GM12878 (cell line): ENCODE measurements at regions not wholly inside any gene's neighbourhood (a gene's known extent, or its start where the extent isn't known, plus 50 kb on each side); places are given as distances from the start of the nearest gene placed in this dataset.

Source experiments
- ATAC-seq: fragments of 200-7000 bp; cut with Tn5 transposase; 3 replicates; pipeline ENCODE4 v1.9.1; 2020; ENCODE audit warnings: mild to moderate bottlenecking, moderate library complexity
- BruUV-seq: library from RNA; stranded (reverse); fragments of 400-500 nt; replicated peaks from 2 replicates; lab custom pipeline; 2021; lab: Mats Ljungman, UMichigan
- CTCF ChIA-PET: fragments of 300-600 bp; sonication (Branson Sonifier 250); formaldehyde crosslinking; extraction: SDS; loops from one replicate; lab custom pipeline; 2021; ENCODE audit warnings: inconsistent platforms; lab: Yijun Ruan, JAX
- POLR2A ChIA-PET: fragments of 350-600 bp; formaldehyde crosslinking; extraction: SDS; loops from one replicate; lab custom pipeline; 2021; ENCODE audit warnings: inconsistent platforms; lab: Charles Lee
- RAD21 ChIA-PET: fragments of 300-600 bp; sonication (Branson Sonifier 250); formaldehyde crosslinking; loops from one replicate; lab custom pipeline; 2023; ENCODE audit warnings: antibody characterized with exemption; ENCODE audit not compliant: unreplicated experiment; lab: Charles Lee
- SMC1A ChIA-PET: fragments of 300-600 bp; sonication (Branson Sonifier 250); formaldehyde crosslinking; loops from one replicate; lab custom pipeline; 2023; ENCODE audit not compliant: unreplicated experiment, uncharacterized antibody; lab: Charles Lee
- DNase-seq: peaks from one replicate; pipeline ENCODE4 v3.0.0-alpha.2; 2011; ENCODE audit warnings: low read depth, low spot score
- FAIRE-seq: peaks from 3 replicates; lab custom pipeline; 2011; peaks lifted over from hg19 to GRCh38; lab: Jason Lieb, UNC
- H2AFZ ChIP-seq: 2 replicates; pipeline ENCODE4 v1.6.0; 2011; ENCODE audit warnings: low read depth, low read length, control low read depth; ENCODE audit not compliant: control insufficient read depth
- H3K27ac ChIP-seq: 2 replicates; pipeline ENCODE4 v1.5.1; 2011; ENCODE audit warnings: control low read depth; ENCODE audit not compliant: control insufficient read depth, insufficient read depth
- H3K27me3 ChIP-seq, 2 experiments: replicated peaks in 1 of 2; 2 replicates each; pipeline versions ENCODE4 v1.6.0 to v1.6.1; 2011; ENCODE audit warnings: low read length in 1 of 2; ENCODE audit not compliant: control insufficient read depth in 2 of 2, insufficient read depth in 2 of 2
- H3K36me3 ChIP-seq, 2 experiments: 2 replicates each; pipeline ENCODE4 v1.5.1; 2011; ENCODE audit warnings: low read length in 1 of 2; ENCODE audit not compliant: control insufficient read depth in 2 of 2, insufficient read depth in 2 of 2
- H3K4me1 ChIP-seq: 2 replicates; pipeline ENCODE4 v1.6.1; 2011; ENCODE audit warnings: mild to moderate bottlenecking, low read length, moderate library complexity, mixed read lengths; ENCODE audit not compliant: control insufficient read depth, insufficient read depth
- H3K4me2 ChIP-seq: 2 replicates; pipeline ENCODE4 v1.6.0; 2011; ENCODE audit warnings: control low read depth; ENCODE audit not compliant: control insufficient read depth, insufficient read depth
- H3K4me3 ChIP-seq: fragments of 200-600 bp; sonication (generic); 2 replicates; pipeline ENCODE4 v1.5.1; 2016
- H3K79me2 ChIP-seq: 2 replicates; pipeline ENCODE4 v1.6.0; 2011; ENCODE audit warnings: low read length; ENCODE audit not compliant: control insufficient read depth, insufficient read depth
- H3K9ac ChIP-seq: 2 replicates; pipeline ENCODE4 v1.8.0; 2011; ENCODE audit warnings: low read length, control low read depth, mixed read lengths; ENCODE audit not compliant: control insufficient read depth, insufficient read depth
- H3K9me3 ChIP-seq: replicated peaks from 3 replicates; pipeline ENCODE4 v1.5.1; 2011; ENCODE audit warnings: mild to moderate bottlenecking, low read length; ENCODE audit not compliant: control insufficient read depth, insufficient read depth
- H4K20me1 ChIP-seq: 2 replicates; pipeline ENCODE4 v1.6.0; 2011; ENCODE audit not compliant: control insufficient read depth, insufficient read depth
- CHD2 ChIP-seq: IDR thresholded peaks from 2 replicates; pipeline ENCODE4 v1.6.1; 2011; ENCODE audit warnings: low read depth, low read length, improper control_type of control experiment, borderline replicate concordance
- MTA3 ChIP-seq: IDR thresholded peaks from 2 replicates; pipeline ENCODE4 v1.6.1; 2012; ENCODE audit warnings: low read length, inconsistent platforms, borderline replicate concordance
- STAT1 ChIP-seq: fragments of 450-650 bp; conservative IDR thresholded peaks from 2 replicates; pipeline ENCODE4 v1.6.1; 2014; ENCODE audit warnings: antibody characterized with exemption, mild to moderate bottlenecking
- ZNF622 ChIP-seq: fragments of 450-650 bp; IDR thresholded peaks from 2 replicates; pipeline ENCODE4 v1.6.1; 2017; ENCODE audit warnings: mild to moderate bottlenecking, inconsistent platforms
- WGBS: methylation state at CpG from one replicate; pipeline ENCODE4 v1.1.6; 2016; ENCODE audit warnings: low lambda C conversion rate; ENCODE audit not compliant: insufficient replicate concordance, insufficient coverage; ENCODE audit errors: missing lambda C conversion rate; 5-methylcytosine and 5-hydroxymethylcytosine counted together
- in situ Hi-C: fragments of 300-500 bp; cut with MboI; formaldehyde crosslinking; loops from 9 replicates; pipeline ENCODE4 v1.14.3; 2018; ENCODE audit warnings: mixed read lengths
- intact Hi-C: fragments of 100-400 bp; cut with micrococcal nuclease; formaldehyde crosslinking; loops from one replicate; pipeline ENCODE4 v1.14.2; 2022; ENCODE audit not compliant: unreplicated experiment
- TF ChIP-seq, protein P1 (sequence below): fragments of 450-650 bp; formaldehyde crosslinking; IDR thresholded peaks from 2 replicates; pipeline ENCODE4 v1.4.0; 2020; ENCODE audit warnings: mild to moderate bottlenecking, moderate library complexity

DNA sequence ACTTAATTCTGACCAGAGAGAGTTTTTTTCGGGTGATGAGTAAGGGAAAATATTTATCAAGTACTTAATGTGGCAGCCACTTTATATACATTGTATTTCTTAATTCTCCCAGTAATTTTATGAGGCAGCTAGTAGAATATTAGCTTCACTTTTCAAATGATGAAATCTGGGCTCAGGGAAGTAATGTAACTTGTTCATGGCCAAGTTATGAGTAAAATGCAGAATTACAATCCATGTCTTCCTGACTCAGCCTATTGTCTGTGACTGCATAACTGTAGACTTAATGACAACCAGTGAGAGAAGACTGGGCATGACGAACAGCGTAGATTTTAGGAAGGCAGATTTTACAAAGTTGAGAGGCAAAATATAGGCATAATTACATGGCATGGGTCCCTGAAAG, 106.7 kb upstream of the MIS18BP1 start (continued):
- TF ChIP-seq, protein P1, sequence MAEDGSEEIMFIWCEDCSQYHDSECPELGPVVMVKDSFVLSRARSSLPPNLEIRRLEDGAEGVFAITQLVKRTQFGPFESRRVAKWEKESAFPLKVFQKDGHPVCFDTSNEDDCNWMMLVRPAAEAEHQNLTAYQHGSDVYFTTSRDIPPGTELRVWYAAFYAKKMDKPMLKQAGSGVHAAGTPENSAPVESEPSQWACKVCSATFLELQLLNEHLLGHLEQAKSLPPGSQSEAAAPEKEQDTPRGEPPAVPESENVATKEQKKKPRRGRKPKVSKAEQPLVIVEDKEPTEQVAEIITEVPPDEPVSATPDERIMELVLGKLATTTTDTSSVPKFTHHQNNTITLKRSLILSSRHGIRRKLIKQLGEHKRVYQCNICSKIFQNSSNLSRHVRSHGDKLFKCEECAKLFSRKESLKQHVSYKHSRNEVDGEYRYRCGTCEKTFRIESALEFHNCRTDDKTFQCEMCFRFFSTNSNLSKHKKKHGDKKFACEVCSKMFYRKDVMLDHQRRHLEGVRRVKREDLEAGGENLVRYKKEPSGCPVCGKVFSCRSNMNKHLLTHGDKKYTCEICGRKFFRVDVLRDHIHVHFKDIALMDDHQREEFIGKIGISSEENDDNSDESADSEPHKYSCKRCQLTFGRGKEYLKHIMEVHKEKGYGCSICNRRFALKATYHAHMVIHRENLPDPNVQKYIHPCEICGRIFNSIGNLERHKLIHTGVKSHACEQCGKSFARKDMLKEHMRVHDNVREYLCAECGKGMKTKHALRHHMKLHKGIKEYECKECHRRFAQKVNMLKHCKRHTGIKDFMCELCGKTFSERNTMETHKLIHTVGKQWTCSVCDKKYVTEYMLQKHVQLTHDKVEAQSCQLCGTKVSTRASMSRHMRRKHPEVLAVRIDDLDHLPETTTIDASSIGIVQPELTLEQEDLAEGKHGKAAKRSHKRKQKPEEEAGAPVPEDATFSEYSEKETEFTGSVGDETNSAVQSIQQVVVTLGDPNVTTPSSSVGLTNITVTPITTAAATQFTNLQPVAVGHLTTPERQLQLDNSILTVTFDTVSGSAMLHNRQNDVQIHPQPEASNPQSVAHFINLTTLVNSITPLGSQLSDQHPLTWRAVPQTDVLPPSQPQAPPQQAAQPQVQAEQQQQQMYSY, result no peak
- TF ChIP-seq MTA3, result no peak
- TF ChIP-seq ZNF622, result no peak

DNA sequence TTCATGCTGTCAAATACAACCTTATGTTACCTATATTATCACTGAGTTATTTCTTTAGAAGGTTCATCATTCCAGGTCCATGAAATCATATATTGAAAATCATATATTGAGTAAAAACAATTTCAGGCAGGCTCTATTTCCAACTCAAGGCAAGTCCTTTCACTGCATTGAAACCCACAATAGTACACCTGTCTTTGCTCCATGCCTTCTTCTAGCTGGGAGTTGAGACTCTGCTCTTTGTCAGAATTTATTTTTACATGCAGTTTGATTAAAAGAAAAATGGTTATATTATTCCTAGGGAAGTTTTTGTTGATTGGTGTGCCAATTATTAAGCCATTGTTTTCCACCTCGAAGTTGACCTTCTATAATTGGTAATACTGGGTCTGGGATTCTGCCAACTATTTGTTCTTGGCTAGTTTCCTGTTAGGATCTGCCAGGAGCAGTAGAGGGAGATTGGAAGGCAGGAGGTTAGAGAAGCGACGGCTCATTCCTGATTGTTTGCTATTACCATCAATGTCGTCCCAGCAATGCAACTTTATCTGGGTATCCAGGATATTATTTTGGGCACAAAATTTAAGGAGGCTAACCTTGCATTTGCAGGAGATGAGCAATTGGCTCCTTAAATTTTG, 79.5 kb upstream of the MIS18BP1 start:
- no peaks in the 10 kb centered on the region for H3K36me3 ChIP-seq
- in situ Hi-C loops (no loop called here), intact Hi-C loops (no loop called here)
- WGBS, result 52% methylated on average over 4 of the region's 4 CpGs
- ATAC-seq, result no peak
- H3K79me2 ChIP-seq, result no peaks in the 10 kb centered on the region
- no peak overlapping the region for H2AFZ ChIP-seq
- FAIRE-seq, result no peak
- no peaks in the 10 kb centered on the region for H4K20me1 ChIP-seq
- POLR2A ChIA-PET, result no interaction called here
- H3K4me3 ChIP-seq, result no peak overlapping the region
- TF ChIP-seq CHD2, result no peak
- no peak for TF ChIP-seq STAT1
- TF ChIP-seq, all 136 proteins: peak for 0
- ChIA-PET RAD21 (no interaction called here), CTCF (no interaction called here), SMC1A (no interaction called here)
- no peak overlapping the region for H3K4me2 ChIP-seq
- no peaks in the 10 kb centered on the region for H3K4me1 ChIP-seq
- no peak overlapping the region for H3K27ac ChIP-seq
- H3K9me3 ChIP-seq, result no peaks in the 10 kb centered on the region
- no TSS peak for BruUV-seq
- no peak for DNase-seq
- H3K9ac ChIP-seq, result no peak overlapping the region
- no peaks in the 10 kb centered on the region for H3K27me3 ChIP-seq
